Lower leg skin (tissue), 4 donors: ENCODE measurements at regions not wholly inside any gene's neighbourhood (a gene's known extent, or its start where the extent isn't known, plus 50 kb on each side); places are given as distances from the start of the nearest gene placed in this dataset.

ENCODE experiments used
- DNase-seq, 2 donors: peaks; one replicate each; pipeline ENCODE4 v3.0.0-alpha.2; 2019; ENCODE audit warnings: low spot score in 2 of 2
- H3K4me3 ChIP-seq: fragments of 200-600 bp; sonication (generic); 2 replicates; pipeline ENCODE4 v1.5.1; 2017; ENCODE audit warnings: mild to moderate bottlenecking, low read depth; ENCODE audit not compliant: poor library complexity, severe bottlenecking
- POLR2A ChIP-seq, 2 donors: fragments of 450-650 bp; IDR thresholded peaks; one replicate each; pipeline ENCODE4 v1.6.1; 2016 to 2017; ENCODE audit warnings: antibody characterized with exemption in 2 of 2, mild to moderate bottlenecking in 1 of 2, moderate library complexity in 1 of 2
- WGBS, 2 donors: methylation state at CpG; one replicate each; pipeline ENCODE4 v1.1.5; 2018; 5-methylcytosine and 5-hydroxymethylcytosine counted together
- intact Hi-C: fragments of 100-400 bp; cut with DNase I; formaldehyde crosslinking; loops from one replicate; pipeline ENCODE4 v1.15.0; 2023; ENCODE audit warnings: low total_unique reads
- TF ChIP-seq, protein P1 (sequence below), 3 donors: fragments of 450-650 bp; IDR thresholded peaks; one replicate each; pipeline ENCODE4 v1.5.1; 2016; ENCODE audit warnings: antibody characterized with exemption in 3 of 3, mild to moderate bottlenecking in 3 of 3, moderate library complexity in 2 of 3

DNA sequence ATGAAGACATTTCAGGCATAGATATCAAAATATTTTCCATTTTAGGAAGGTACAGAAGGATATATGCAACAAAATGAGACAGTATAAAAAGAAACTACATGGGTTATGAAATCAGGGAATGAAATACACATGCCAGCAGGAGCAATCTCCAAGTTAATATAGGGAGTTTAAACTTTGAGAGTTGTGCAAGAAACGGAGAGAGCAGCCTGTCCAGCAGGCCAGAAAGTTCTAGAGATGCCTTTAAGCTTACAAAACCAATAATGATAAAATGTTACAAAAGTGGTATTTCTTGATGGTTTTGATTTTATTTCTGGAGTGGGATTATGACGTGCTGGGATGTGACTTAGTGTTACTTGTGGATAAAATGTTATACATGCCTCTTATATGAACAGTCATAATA lies 2047.9 kb downstream of the ARAP2 start:
- intact Hi-C loops: no loop called here
- no peak for DNase-seq
- TF ChIP-seq, protein P1, sequence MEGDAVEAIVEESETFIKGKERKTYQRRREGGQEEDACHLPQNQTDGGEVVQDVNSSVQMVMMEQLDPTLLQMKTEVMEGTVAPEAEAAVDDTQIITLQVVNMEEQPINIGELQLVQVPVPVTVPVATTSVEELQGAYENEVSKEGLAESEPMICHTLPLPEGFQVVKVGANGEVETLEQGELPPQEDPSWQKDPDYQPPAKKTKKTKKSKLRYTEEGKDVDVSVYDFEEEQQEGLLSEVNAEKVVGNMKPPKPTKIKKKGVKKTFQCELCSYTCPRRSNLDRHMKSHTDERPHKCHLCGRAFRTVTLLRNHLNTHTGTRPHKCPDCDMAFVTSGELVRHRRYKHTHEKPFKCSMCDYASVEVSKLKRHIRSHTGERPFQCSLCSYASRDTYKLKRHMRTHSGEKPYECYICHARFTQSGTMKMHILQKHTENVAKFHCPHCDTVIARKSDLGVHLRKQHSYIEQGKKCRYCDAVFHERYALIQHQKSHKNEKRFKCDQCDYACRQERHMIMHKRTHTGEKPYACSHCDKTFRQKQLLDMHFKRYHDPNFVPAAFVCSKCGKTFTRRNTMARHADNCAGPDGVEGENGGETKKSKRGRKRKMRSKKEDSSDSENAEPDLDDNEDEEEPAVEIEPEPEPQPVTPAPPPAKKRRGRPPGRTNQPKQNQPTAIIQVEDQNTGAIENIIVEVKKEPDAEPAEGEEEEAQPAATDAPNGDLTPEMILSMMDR (IDR thresholded peaks at IDR 0.05): no peak
- no peak for TF ChIP-seq POLR2A (IDR thresholded peaks at IDR 0.05)
- no peak overlapping the region for H3K4me3 ChIP-seq
- 70 to 79% methylated on average over 2 of the region's 2 CpGs for WGBS, 2 donors

DNA sequence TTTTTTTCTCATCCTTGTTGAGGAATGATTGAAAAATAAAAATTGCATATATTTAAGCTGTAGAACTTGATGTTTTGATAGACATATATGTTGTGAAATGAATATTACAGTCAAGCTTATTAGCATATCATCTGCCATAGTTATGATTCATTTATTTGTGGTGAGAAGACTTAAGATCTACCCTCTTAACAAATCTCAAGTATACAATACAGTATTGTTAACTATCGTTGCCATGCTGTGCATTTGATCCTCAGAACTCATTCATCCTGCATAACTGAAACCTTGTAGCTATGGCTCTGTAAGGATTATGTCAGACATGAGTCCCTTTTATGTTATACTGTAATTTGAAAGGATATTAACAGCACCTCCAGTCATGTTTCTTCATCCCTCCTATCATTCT lies 2045.3 kb downstream of the ARAP2 start:
- no peak for DNase-seq
- no peak overlapping the region for H3K4me3 ChIP-seq
- WGBS, 2 donors: 55 to 67% methylated on average over 1 of the region's 1 CpG
- intact Hi-C loops: no loop called here
- TF ChIP-seq, protein P1 (IDR thresholded peaks at IDR 0.05): no peak

- no peak for TF ChIP-seq POLR2A (IDR thresholded peaks at IDR 0.05)
- TF ChIP-seq, protein P1 (IDR thresholded peaks at IDR 0.05): no peak
- DNase-seq: no peak
- intact Hi-C loops: no loop called here
- WGBS, 2 donors: 93 to 98% methylated on average over 2 of the region's 2 CpGs
- H3K4me3 ChIP-seq: no peak overlapping the region
Observed at GRCh38 chr4:34200535-34200934, 2043.8 kb downstream of the ARAP2 start.

DNA sequence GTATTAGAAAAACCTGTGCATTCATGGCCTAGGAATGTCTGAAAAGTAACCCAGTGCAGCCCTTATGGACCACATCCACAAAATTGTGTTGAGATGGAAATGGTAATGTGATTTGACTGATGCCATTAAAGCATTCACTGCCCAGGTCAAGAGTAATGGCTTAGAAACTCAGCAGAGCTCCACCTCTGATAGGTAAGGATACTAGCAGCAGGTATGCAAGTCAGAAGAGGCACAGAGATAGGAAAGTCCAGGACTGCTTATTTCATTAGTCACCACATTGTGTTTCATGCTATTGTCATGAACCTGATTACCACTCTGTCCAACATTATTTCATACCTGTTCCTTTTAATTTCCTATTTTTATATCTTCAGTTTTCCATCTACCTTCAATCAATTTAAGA lies 2042.2 kb downstream of the ARAP2 start:
- no peak overlapping the region for H3K4me3 ChIP-seq
- DNase-seq: no peak
- intact Hi-C loops: no loop called here
- TF ChIP-seq, protein P1 (IDR thresholded peaks at IDR 0.05): no peak
- no peak for TF ChIP-seq POLR2A (IDR thresholded peaks at IDR 0.05)

GRCh38 chr4:34220601-34221000 lies 2023.7 kb downstream of the ARAP2 start:
- TF ChIP-seq, protein P1 (IDR thresholded peaks at IDR 0.05): no peak
- TF ChIP-seq POLR2A (IDR thresholded peaks at IDR 0.05): no peak
- intact Hi-C loops: no loop called here
- H3K4me3 ChIP-seq: no peak overlapping the region
- WGBS, 2 donors: 56 to 69% methylated on average over 1 of the region's 1 CpG
- no peak for DNase-seq

GRCh38 chr4:34221986-34222385 lies 2022.3 kb downstream of the ARAP2 start:
- H3K4me3 ChIP-seq: no peak overlapping the region
- TF ChIP-seq, protein P1 (IDR thresholded peaks at IDR 0.05): no peak
- TF ChIP-seq POLR2A (IDR thresholded peaks at IDR 0.05): no peak
- no peak for DNase-seq
- 51 to 53% methylated on average over 1 of the region's 1 CpG for WGBS, 2 donors
- intact Hi-C loops: no loop called here
